Activated T-cell treated with anti-CD3 and anti-CD28 coated beads, Interleukin-2, amount 50 U/mL, for 72 hours (primary cell): ENCODE measurements at regions not wholly inside any gene's neighbourhood (a gene's known extent, or its start where the extent isn't known, plus 50 kb on each side); places are given as distances from the start of the nearest gene placed in this dataset.

Experiments used
- ATAC-seq, 2 donors: fragments of 150-1000 bp; cut with Tn5 transposase; replicated peaks in 1 of 2; 2 replicates each; pipeline ENCODE4 v1.10.0; 2021; ENCODE audit warnings: moderate library complexity in 2 of 2, mild to moderate bottlenecking in 1 of 2
- DNase-seq, 2 donors: peaks; one replicate each; pipeline ENCODE4 v3.0.0; 2021 to 2022; ENCODE audit warnings: mixed read lengths in 1 of 2
- H3K27ac Mint-ChIP-seq: one replicate; pipeline ENCODE4 v1.8.0; 2022; ENCODE audit warnings: mild to moderate bottlenecking, moderate library complexity, mixed read lengths
- H3K27me3 Mint-ChIP-seq: one replicate; pipeline ENCODE4 v1.8.0; 2022; ENCODE audit warnings: low read depth, mixed read lengths
- H3K36me3 Mint-ChIP-seq, 2 donors: one replicate each; pipeline ENCODE4 v1.8.0; 2022; ENCODE audit warnings: mixed read lengths in 2 of 2, mild to moderate bottlenecking in 1 of 2; ENCODE audit not compliant: insufficient read depth in 2 of 2
- H3K4me1 Mint-ChIP-seq: one replicate; pipeline ENCODE4 v1.8.0; 2022; ENCODE audit warnings: low read depth, mixed read lengths
- H3K4me3 Mint-ChIP-seq, 2 donors: one replicate each; pipeline ENCODE4 v1.8.0; 2022; ENCODE audit warnings: mild to moderate bottlenecking in 2 of 2, mixed read lengths in 2 of 2, moderate library complexity in 2 of 2
- H3K9me3 Mint-ChIP-seq, 2 donors: one replicate each; pipeline ENCODE4 v1.8.0; 2022; ENCODE audit warnings: mixed read lengths in 2 of 2

DNA sequence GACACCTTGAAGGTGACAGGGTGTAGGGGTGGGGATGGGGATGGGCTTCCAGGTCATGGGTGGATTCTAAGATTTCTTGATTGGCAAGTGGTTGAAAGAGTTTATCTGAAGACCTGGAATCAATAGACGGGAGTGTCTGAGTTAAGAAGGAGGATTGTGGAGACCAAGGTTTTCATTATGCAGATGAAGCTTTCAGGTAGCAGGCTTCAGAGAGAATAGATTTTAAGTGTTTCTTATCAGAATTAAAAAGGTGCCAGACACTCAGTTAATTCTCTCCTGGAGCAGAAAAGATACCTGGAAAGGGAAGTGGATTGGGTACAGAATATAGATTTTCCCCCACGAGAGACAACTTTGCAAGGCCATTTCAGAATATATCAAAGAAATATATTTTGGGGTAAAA lies 211.7 kb upstream of the PRICKLE1 start:
- Mint-ChIP-seq H3K36me3 (no peaks in the 10 kb centered on the region), H3K27me3 (no peaks in the 10 kb centered on the region), H3K4me1 (no peaks in the 10 kb centered on the region), H3K4me3 (no peak overlapping the region), H3K9me3 (peaks cover 1 to 2% of the 10 kb centered on the region in 2 donors), H3K27ac (no peak overlapping the region)
- ATAC-seq (no peak), DNase-seq (no peak)

DNA sequence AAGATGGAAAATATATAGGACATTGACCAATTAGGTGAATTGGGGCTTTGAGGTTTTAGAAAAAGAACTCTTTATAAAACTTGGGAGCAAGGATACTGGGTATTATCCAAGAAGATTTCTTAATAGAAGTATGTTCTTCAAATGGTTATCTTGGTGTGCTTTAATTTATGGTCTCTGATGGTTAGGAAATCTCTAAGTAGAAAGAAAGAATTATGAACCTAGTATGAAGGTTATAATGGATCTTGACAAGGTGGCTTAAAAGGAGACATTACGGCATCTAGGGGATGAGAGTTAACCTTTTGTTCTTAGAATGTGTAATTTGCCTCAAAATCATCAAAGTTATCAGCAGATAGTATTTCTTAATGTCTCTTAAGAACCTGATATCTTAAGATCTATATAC lies 210.4 kb upstream of the PRICKLE1 start:
- Mint-ChIP-seq H3K36me3 (no peaks in the 10 kb centered on the region), H3K9me3 (peaks cover 1 to 2% of the 10 kb centered on the region in 2 donors), H3K4me3 (no peak overlapping the region), H3K27ac (no peak overlapping the region), H3K4me1 (no peaks in the 10 kb centered on the region), H3K27me3 (no peaks in the 10 kb centered on the region)
- ATAC-seq (no peak), DNase-seq (no peak)

DNA sequence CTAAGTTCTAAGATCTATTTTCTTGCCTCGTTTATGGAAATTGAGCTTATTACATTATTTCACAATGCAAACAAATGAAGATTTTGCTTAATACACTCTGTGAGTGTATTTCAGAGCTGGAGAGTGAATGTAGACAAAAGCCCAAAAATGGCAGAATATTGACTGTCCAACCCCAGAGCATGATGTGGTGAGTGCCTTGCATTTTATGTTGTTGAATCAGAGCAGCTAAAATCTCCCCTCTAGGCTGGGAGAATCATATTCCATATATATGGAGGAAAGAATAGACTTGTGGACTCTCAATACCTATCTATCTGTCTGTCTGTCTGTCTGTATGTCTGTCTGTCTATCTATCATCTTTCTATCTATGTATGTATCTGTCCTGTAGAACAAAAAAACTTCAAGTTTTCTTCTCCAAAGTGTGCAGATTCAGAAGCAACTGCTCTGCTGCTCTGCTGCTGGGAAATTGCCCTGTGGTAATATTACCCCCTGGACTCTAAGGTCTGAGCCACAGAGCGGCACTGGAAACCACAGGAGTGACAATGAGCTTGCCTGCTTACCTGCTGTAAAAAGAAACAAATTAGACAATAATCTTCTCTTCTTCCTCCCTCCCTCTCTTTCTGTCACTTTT lies 209.4 kb upstream of the PRICKLE1 start:
- no peaks in the 10 kb centered on the region for H3K4me1 Mint-ChIP-seq
- DNase-seq (no peak), ATAC-seq (no peak)
- no peaks in the 10 kb centered on the region for H3K36me3 Mint-ChIP-seq
- no peaks in the 10 kb centered on the region for H3K27me3 Mint-ChIP-seq
- H3K9me3 Mint-ChIP-seq = peaks cover 1 to 2% of the 10 kb centered on the region in 2 donors
- H3K4me3 Mint-ChIP-seq = no peak overlapping the region
- H3K27ac Mint-ChIP-seq = no peak overlapping the region

DNA sequence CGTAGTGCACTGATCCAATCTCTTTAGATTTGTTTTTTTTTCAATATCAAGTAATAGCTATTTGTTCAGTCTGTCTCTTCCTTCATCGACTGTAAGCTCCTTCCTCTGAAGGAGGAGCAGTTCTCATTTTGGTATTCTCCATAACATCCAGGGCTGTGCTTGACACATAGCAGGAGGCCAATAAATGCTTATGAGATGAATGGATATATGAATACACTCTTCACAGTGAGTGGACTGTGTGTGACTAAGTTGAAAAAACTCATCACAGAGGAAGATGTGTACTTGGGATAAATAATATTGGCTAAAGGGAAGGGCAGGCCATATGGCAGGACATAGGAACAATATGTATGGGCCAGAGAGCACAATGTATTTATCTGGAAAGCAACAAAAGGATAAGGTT lies 205.3 kb upstream of the PRICKLE1 start:
- H3K9me3 Mint-ChIP-seq = peaks cover 1 to 2% of the 10 kb centered on the region in 2 donors
- DNase-seq = no peak

DNA sequence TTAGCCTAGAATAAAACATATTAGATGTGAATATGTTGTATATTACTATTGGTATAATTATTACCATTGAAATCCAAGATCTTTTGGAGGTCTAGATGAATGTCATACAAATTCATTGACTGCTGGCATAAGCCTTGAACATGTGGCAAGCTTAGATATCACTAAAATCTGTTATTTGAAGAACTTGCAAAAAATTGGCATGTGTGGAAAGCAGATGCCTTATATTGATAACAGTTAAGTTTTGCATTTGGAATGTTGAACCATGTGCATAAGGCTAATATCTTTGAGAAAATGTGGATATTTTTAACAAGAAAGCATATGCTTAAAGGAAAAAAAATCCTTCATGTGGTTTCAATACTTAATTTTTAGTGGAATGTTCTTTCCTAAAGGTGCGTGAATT lies 203.6 kb upstream of the PRICKLE1 start:
- ATAC-seq = no peak
- no peaks in the 10 kb centered on the region for H3K36me3 Mint-ChIP-seq

More for the DNA sequence above, 205.3 kb upstream of the PRICKLE1 start:
- Mint-ChIP-seq H3K36me3 (no peaks in the 10 kb centered on the region), H3K4me1 (no peaks in the 10 kb centered on the region), H3K27ac (no peak overlapping the region), H3K27me3 (no peaks in the 10 kb centered on the region), H3K4me3 (no peak overlapping the region)
- ATAC-seq = no peak

DNA sequence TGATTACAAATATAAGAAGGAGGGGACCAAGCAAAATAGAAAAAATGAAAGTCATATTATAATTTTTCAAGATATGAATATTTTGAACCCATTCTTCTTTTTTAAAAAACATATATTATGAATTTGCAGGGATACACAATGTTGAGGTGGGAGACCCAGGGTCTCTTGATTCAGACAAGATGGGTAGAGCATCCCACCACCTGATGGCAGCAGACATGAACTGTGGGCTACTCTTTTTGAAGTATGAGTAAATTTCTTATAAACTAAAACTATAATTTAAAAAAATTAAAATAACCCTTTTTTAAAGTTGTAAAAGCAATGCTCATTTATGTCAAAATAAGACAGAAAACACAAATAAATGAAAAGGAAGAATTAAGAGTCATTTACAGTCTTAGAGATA lies 202.7 kb upstream of the PRICKLE1 start:
- H3K27ac Mint-ChIP-seq = no peak overlapping the region
- H3K36me3 Mint-ChIP-seq = no peaks in the 10 kb centered on the region
- H3K9me3 Mint-ChIP-seq = peaks cover 1 to 2% of the 10 kb centered on the region in 2 donors
- H3K27me3 Mint-ChIP-seq = no peaks in the 10 kb centered on the region
- no peaks in the 10 kb centered on the region for H3K4me1 Mint-ChIP-seq
- DNase-seq (no peak), ATAC-seq (no peak)
- no peak overlapping the region for H3K4me3 Mint-ChIP-seq

More for the DNA sequence above, 203.6 kb upstream of the PRICKLE1 start:
- H3K9me3 Mint-ChIP-seq = peaks cover 1 to 2% of the 10 kb centered on the region in 2 donors
- H3K4me1 Mint-ChIP-seq = no peaks in the 10 kb centered on the region
- no peak for DNase-seq
- no peaks in the 10 kb centered on the region for H3K27me3 Mint-ChIP-seq
- no peak overlapping the region for H3K27ac Mint-ChIP-seq
- no peak overlapping the region for H3K4me3 Mint-ChIP-seq

DNA sequence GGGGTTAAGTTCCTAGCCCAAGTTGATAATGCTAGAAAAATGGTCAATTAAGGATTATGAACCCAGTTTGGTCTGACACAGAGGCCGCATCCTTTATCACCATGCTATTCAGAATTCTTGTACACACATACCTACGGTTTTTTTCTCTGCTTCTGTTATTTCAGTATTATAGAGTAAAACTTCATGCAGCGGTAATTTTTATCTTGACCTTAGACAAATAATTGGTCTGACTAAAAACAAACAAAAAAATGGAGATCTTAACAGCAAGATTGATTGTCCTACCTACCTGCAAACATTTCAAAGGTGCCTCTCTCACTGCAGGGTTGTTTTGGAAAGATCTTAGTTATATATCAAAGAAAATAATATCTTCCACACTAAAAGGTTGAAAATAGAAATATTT lies 201.9 kb upstream of the PRICKLE1 start:
- H3K4me3 Mint-ChIP-seq = no peak overlapping the region
- H3K27me3 Mint-ChIP-seq = no peaks in the 10 kb centered on the region
- no peaks in the 10 kb centered on the region for H3K4me1 Mint-ChIP-seq
- H3K9me3 Mint-ChIP-seq = peaks cover under 1 to 1% of the 10 kb centered on the region in 2 donors
- H3K27ac Mint-ChIP-seq = no peak overlapping the region
- ATAC-seq (no peak), DNase-seq (no peak)
- H3K36me3 Mint-ChIP-seq = no peaks in the 10 kb centered on the region

DNA sequence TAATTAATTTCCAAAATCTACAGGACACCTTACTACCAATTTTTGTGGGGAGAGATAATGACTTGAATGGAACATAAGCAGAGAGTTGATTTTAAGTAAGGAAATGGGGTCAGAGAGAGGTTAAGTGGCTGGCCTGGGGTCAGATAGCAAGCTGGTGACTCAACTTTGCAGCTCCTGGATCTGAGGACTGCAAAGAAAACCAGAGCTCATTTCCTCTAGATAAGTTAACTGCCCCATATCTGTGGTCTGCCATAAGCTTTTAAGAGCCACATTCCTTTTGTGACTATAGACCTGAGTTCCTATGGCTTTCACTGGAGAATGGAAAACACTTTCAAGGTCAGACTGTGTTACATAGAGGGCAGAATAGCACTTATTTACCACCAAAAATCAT lies 201.2 kb upstream of the PRICKLE1 start:
- no peak for ATAC-seq
- Mint-ChIP-seq H3K9me3 (peaks cover 0 to 1% of the 10 kb centered on the region in 2 donors), H3K27ac (no peak overlapping the region), H3K4me3 (no peak overlapping the region), H3K4me1 (no peaks in the 10 kb centered on the region), H3K36me3 (no peaks in the 10 kb centered on the region), H3K27me3 (no peaks in the 10 kb centered on the region)
- no peak for DNase-seq

DNA sequence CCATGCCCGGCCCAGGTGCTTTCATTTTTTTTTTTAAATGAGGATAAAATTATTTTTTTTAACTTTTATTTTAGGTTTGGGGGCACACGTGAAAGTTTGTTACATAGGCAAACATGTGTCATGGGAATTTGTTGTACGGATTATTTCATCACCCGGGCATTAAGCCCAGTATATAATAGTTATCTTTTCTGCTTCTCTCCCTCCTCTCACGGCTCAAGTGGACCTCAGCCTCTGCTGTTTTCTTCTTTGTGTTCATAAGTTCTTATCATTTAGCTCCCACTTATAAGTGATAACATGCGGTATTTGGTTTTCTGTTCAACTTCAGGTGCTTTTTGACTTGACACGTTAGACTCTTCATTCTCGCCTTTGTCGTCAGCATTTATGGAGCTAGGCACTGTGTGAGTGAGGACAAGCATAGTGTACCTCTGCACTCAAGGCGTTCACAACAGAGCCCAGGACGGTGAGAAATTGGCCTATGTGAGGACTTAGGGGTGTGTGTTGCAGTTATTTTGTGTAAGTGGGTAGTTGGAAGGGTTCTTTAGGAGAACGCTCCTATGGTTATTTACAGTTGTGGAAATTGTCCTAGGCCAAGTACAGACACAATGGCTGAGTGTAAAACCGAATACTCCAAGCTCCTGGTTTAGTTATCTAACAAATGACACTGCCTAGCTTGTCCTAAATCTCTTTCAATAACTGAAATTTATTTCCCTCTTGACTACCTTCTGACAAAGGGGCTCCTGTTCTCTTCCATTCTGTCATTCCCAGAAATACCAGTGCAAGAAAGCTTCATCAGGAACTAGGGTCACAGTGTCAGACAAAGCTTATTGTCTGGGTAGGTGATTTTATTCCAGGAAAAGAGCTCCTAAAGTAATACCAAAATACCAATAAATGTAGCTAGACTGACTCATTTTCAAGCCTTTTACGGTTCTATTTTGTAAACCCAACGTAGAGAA lies 200.5 kb upstream of the PRICKLE1 start:
- no peak for ATAC-seq
- no peak for DNase-seq
- H3K27ac Mint-ChIP-seq = no peak overlapping the region
- H3K4me1 Mint-ChIP-seq = no peaks in the 10 kb centered on the region
- H3K27me3 Mint-ChIP-seq = no peaks in the 10 kb centered on the region
- H3K36me3 Mint-ChIP-seq = no peaks in the 10 kb centered on the region
- peaks cover 0 to 1% of the 10 kb centered on the region in 2 donors for H3K9me3 Mint-ChIP-seq
- no peak overlapping the region for H3K4me3 Mint-ChIP-seq

DNA sequence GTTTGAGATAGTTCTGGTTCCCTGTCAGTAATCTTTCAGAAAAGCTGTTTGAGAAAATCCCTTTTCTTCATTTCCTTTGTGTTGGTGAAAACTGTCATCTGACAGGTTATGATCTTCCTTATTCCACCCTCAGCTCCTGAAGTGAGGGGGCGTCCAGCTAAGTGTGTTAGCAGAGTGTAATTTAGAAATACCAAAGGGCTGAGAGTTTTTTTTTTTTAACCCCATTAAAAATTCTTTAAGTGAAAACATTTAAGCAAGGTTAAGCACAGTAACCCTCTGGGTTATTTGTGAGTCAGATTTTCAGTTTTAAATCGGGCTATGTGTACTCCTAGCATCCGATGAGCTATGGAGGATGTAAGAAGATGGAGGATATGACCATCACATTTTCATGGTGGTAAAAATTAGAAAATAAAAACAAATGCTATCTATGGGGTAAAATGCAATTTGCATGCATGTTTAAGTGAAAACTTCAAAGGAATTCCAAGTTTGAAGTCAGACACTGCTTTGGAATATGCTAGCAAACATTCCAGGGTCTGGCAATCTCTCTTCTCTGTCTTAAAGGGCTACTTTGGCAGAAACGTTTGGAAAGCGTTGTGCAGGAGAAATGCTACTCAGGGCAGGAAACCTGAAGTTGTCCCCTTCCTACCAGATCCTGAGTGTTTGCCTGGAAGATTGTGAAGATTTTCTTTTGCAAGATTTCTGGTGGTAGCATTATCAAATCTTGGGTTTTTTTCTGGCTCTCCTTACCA lies 197.0 kb upstream of the PRICKLE1 start:
- no peaks in the 10 kb centered on the region for H3K27me3 Mint-ChIP-seq
- H3K4me1 Mint-ChIP-seq = no peaks in the 10 kb centered on the region
- peaks cover 0 to 1% of the 10 kb centered on the region in 2 donors for H3K9me3 Mint-ChIP-seq
- ATAC-seq (no peak), DNase-seq (no peak)
- H3K36me3 Mint-ChIP-seq = no peaks in the 10 kb centered on the region
- no peak overlapping the region for H3K27ac Mint-ChIP-seq
- no peak overlapping the region for H3K4me3 Mint-ChIP-seq

DNA sequence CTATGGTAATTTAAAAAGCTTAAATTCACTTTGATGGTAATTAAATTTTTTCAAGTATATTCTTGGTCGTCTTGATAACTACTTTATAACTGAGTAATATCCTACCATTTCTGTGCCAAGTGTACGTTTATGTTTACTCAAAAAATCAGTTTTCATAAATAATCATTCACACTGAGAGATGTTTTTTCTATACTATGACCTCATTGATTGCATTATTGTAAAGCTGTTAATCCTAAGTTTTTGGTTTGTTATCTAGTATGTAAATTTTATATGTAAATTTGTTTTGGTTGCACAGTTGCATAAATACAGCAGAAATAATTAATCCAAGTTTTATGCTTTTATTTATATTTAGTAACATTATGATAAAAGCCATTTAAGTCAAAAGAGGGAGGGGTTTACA lies 196.4 kb upstream of the PRICKLE1 start:
- Mint-ChIP-seq H3K9me3 (peaks cover 0 to 1% of the 10 kb centered on the region in 2 donors), H3K4me3 (no peak overlapping the region), H3K27me3 (no peaks in the 10 kb centered on the region), H3K36me3 (no peaks in the 10 kb centered on the region), H3K27ac (no peak overlapping the region), H3K4me1 (no peaks in the 10 kb centered on the region)
- DNase-seq (no peak), ATAC-seq (no peak)

DNA sequence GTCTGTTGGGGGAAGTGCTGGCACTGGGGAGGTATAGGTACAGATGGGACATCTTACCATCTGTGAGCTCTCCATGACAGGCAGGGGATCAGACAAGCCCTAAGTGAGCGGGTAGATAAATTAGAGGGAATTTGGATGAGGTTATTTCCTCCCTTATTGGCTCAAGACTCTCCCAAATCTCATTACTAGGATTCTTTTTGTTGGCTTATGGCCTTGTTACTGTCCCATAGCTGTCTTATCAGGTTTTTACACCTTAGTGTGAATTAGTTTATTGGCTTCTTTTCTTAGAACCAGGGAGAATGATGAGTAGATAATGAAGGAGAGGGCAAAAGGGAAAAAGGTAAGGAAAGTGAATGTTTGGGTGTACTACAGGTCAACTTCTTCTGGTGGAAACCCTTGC lies 191.1 kb upstream of the PRICKLE1 start:
- no peak for ATAC-seq
- H3K27ac Mint-ChIP-seq = no peak overlapping the region
- DNase-seq = no peak
- H3K27me3 Mint-ChIP-seq = no peaks in the 10 kb centered on the region
- no peaks in the 10 kb centered on the region for H3K9me3 Mint-ChIP-seq
- no peaks in the 10 kb centered on the region for H3K36me3 Mint-ChIP-seq
- H3K4me3 Mint-ChIP-seq = no peak overlapping the region
- H3K4me1 Mint-ChIP-seq = no peaks in the 10 kb centered on the region

DNA sequence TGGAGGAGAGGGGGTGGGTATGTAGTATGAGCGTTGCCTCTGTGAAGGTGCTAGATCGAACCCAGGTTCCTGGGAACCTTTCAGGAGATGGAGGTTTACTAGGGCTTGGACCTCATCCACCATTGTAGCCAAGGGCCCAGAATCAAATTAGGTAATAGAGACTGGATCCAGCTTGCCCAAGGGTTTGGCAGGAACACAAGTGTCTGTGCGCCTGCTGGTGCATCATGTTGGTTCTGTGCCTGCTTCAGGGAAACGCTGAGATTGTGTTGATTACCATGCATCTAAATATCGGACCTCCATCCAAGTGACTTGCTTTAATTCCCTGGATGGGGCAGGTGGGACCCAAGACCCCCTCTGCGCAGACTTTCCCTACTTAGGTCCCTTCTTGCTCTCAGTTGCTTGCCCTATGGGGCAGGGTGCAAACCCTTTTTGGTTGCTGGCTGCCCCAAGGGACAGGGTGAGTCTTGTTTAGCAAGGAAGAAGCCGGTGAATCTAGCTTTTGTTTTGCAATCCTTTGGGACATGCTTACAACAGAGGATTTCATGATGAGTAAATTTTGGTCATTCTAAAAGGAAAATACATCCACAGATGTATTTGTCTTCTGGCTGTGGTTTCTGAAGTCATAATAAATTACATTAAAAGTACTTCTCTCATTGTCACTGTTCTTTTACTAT lies 189.8 kb upstream of the PRICKLE1 start:
- Mint-ChIP-seq H3K27me3 (no peaks in the 10 kb centered on the region), H3K4me1 (no peaks in the 10 kb centered on the region), H3K27ac (no peak overlapping the region), H3K36me3 (no peaks in the 10 kb centered on the region), H3K9me3 (no peaks in the 10 kb centered on the region), H3K4me3 (no peak overlapping the region)
- ATAC-seq = no peak
- no peak for DNase-seq
